Stomach (tissue), 4 donors: ENCODE measurements at regions not wholly inside any gene's neighbourhood (a gene's known extent, or its start where the extent isn't known, plus 50 kb on each side); places are given as distances from the start of the nearest gene placed in this dataset.

ENCODE experiments used
- EP300 ChIP-seq: sonication (generic); formaldehyde crosslinking; IDR thresholded peaks from one replicate; pipeline ENCODE4 v1.6.1; 2017; ENCODE audit warnings: antibody characterized with exemption
- POLR2A ChIP-seq, 4 donors: fragments of 450-650 bp; IDR thresholded peaks; one replicate each; pipeline ENCODE4 v1.6.1; 2016; ENCODE audit warnings: antibody characterized with exemption in 4 of 4, control low read depth in 2 of 4, mild to moderate bottlenecking in 1 of 4, moderate library complexity in 1 of 4
- POLR2AphosphoS5 ChIP-seq, 3 donors: sonication (generic); formaldehyde crosslinking; IDR thresholded peaks; one replicate each; pipeline ENCODE4 v1.6.1; 2016; ENCODE audit warnings: antibody characterized with exemption in 3 of 3
- TF ChIP-seq, protein P1 (sequence below), 7 experiments: fragments of 450-650 bp in 4 of 7; fragments of 200-600 bp in 3 of 7; sonication (generic) in 3 of 7; IDR thresholded peaks; one replicate each; pipeline ENCODE4 v1.5.1; 2016 to 2019; ENCODE audit warnings: antibody characterized with exemption in 7 of 7, control low read depth in 2 of 7, mild to moderate bottlenecking in 1 of 7

- TF ChIP-seq, protein P1, sequence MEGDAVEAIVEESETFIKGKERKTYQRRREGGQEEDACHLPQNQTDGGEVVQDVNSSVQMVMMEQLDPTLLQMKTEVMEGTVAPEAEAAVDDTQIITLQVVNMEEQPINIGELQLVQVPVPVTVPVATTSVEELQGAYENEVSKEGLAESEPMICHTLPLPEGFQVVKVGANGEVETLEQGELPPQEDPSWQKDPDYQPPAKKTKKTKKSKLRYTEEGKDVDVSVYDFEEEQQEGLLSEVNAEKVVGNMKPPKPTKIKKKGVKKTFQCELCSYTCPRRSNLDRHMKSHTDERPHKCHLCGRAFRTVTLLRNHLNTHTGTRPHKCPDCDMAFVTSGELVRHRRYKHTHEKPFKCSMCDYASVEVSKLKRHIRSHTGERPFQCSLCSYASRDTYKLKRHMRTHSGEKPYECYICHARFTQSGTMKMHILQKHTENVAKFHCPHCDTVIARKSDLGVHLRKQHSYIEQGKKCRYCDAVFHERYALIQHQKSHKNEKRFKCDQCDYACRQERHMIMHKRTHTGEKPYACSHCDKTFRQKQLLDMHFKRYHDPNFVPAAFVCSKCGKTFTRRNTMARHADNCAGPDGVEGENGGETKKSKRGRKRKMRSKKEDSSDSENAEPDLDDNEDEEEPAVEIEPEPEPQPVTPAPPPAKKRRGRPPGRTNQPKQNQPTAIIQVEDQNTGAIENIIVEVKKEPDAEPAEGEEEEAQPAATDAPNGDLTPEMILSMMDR (IDR thresholded peaks at IDR 0.05), result no peak
- no peak for TF ChIP-seq POLR2A (IDR thresholded peaks at IDR 0.05)
- TF ChIP-seq POLR2AphosphoS5 (IDR thresholded peaks at IDR 0.05), result no peak
- no peak for TF ChIP-seq EP300
Observed at GRCh38 chr5:10124287-10124686, 125.4 kb downstream of the ATPSCKMT start.
